ENCODE measurements at regions not wholly inside any gene's neighbourhood (a gene's known extent, or its start where the extent isn't known, plus 50 kb on each side); places are given as distances from the start of the nearest gene placed in this dataset.

- TF ChIP-seq CTCF (IDR thresholded peaks at IDR 0.05) (no peak), ZFX (IDR thresholded peaks at IDR 0.05; ENCODE audit: borderline replicate concordance) (no peak)
These were observed 110.8 kb downstream of the PSAT1 start for GRCh38 chr9:78407636-78408312.

All from 22Rv1 (cell line).